Small intestine (tissue), 7 donors: ENCODE measurements at regions not wholly inside any gene's neighbourhood (a gene's known extent, or its start where the extent isn't known, plus 50 kb on each side); places are given as distances from the start of the nearest gene placed in this dataset.

Experiments
- DNase-seq, 2 donors: peaks; one replicate each; pipeline versions ENCODE4 v3.0.0 to v3.0.0-alpha.2; 2013
- FAIRE-seq: peaks from 2 replicates; lab custom pipeline; 2012; peaks lifted over from hg19 to GRCh38; lab: Jason Lieb, UNC
- H3K27ac ChIP-seq, 3 donors: one replicate each; pipeline ENCODE4 v1.5.1; 2013; ENCODE audit warnings: low read length in 2 of 3, mild to moderate bottlenecking in 2 of 3, control low read depth in 1 of 3, inconsistent platforms in 1 of 3, low read depth in 1 of 3, moderate library complexity in 1 of 3
- H3K27me3 ChIP-seq, 3 donors: one replicate each; pipeline ENCODE4 v1.6.1; 2013; ENCODE audit warnings: low read length in 3 of 3, inconsistent platforms in 1 of 3; ENCODE audit not compliant: control insufficient read depth in 3 of 3, insufficient read depth in 3 of 3
- H3K36me3 ChIP-seq, 3 donors: one replicate each; pipeline ENCODE4 v1.6.1; 2013; ENCODE audit warnings: low read length in 3 of 3, inconsistent platforms in 1 of 3, low read depth in 1 of 3, mild to moderate bottlenecking in 1 of 3, moderate library complexity in 1 of 3; ENCODE audit not compliant: control insufficient read depth in 3 of 3, insufficient read depth in 2 of 3
- H3K4me1 ChIP-seq, 3 donors: one replicate each; pipeline ENCODE4 v1.6.1; 2013; ENCODE audit warnings: low read length in 2 of 3, inconsistent platforms in 1 of 3, low read depth in 1 of 3, mild to moderate bottlenecking in 1 of 3, moderate library complexity in 1 of 3; ENCODE audit not compliant: control insufficient read depth in 3 of 3, insufficient read depth in 2 of 3
- H3K4me3 ChIP-seq, 3 donors: one replicate each; pipeline ENCODE4 v1.5.1; 2013; ENCODE audit warnings: low read length in 3 of 3, control low read depth in 1 of 3, inconsistent platforms in 1 of 3, low read depth in 1 of 3, mild to moderate bottlenecking in 1 of 3, moderate library complexity in 1 of 3
- H3K9me3 ChIP-seq, 2 donors: one replicate each; pipeline ENCODE4 v1.6.1; 2013; ENCODE audit warnings: low read depth in 1 of 2, low read length in 1 of 2; ENCODE audit not compliant: control insufficient read depth in 2 of 2, insufficient read depth in 1 of 2
- WGBS, 3 donors: extraction: QIAGEN DNeasy Blood & Tissue Kit; methylation state at CpG; one replicate each; pipeline ENCODE4 v1.1.7; 2013; 5-methylcytosine and 5-hydroxymethylcytosine counted together
- donor health status: healthy with polysubstance abuse.
- donor health status: control.
- donor health status: control.
- donor health status: Bipolar disorder and iron deficiency.
- donor health status: healthy.

- WGBS, 3 donors = 74 to 82% (median 81%) methylated on average over 2 of the region's 2 CpGs
Measured at GRCh38 chr11:116055064-116055463, 550.8 kb upstream of the CADM1 start.

GRCh38 chr11:116053548-116053919 is 549.3 kb upstream of the CADM1 start:
- no peak for FAIRE-seq

More at GRCh38 chr11:116055064-116055463, 550.8 kb upstream of the CADM1 start:
- Histone ChIP-seq H3K9me3 (no peaks in the 10 kb centered on the region), H3K4me3 (no peak overlapping the region), H3K36me3 (no peaks in the 10 kb centered on the region), H3K27me3 (no peaks in the 10 kb centered on the region), H3K4me1 (no peaks in the 10 kb centered on the region), H3K27ac (no peak overlapping the region)
- FAIRE-seq (no peak), DNase-seq (no peak)

GRCh38 chr11:116052603-116053547 is 548.7 kb upstream of the CADM1 start:
- 69 to 71% (median 70%) methylated on average over 15 of the region's 15 CpGs for WGBS, 3 donors
- no peak for FAIRE-seq
- no peak overlapping the region for H3K27ac ChIP-seq
- H3K27me3 ChIP-seq = no peaks in the 10 kb centered on the region
- H3K9me3 ChIP-seq = no peaks in the 10 kb centered on the region
- H3K4me1 ChIP-seq = no peaks in the 10 kb centered on the region
- no peaks in the 10 kb centered on the region for H3K36me3 ChIP-seq
- no peak overlapping the region for H3K4me3 ChIP-seq
- no peak for DNase-seq

More at GRCh38 chr11:116053548-116053919, 549.3 kb upstream of the CADM1 start:
- no peak overlapping the region for H3K4me3 ChIP-seq
- DNase-seq = no peak
- H3K27ac ChIP-seq = no peak overlapping the region
- no peaks in the 10 kb centered on the region for H3K27me3 ChIP-seq
- WGBS, 3 donors = 58 to 61% (median 60%) methylated on average over 6 of the region's 6 CpGs
- H3K4me1 ChIP-seq = no peaks in the 10 kb centered on the region
- H3K36me3 ChIP-seq = no peaks in the 10 kb centered on the region
- no peaks in the 10 kb centered on the region for H3K9me3 ChIP-seq

- Histone ChIP-seq H3K27ac (no peak overlapping the region), H3K27me3 (no peaks in the 10 kb centered on the region)
- 88 to 90% (median 89%) methylated on average over 7 of the region's 7 CpGs for WGBS, 3 donors
Measured at GRCh38 chr11:116051494-116051893, 547.3 kb upstream of the CADM1 start.

GRCh38 chr11:116049383-116049782 is 545.2 kb upstream of the CADM1 start:
- Histone ChIP-seq H3K4me3 (no peak overlapping the region), H3K36me3 (no peaks in the 10 kb centered on the region), H3K27me3 (no peaks in the 10 kb centered on the region), H3K27ac (no peak overlapping the region), H3K4me1 (no peaks in the 10 kb centered on the region), H3K9me3 (no peaks in the 10 kb centered on the region)
- WGBS, 3 donors = 4 to 33% (median 25%) methylated on average over 1 of the region's 1 CpG
- DNase-seq (peak in 1 of 2 donors; percentile 17), FAIRE-seq (no peak)

More at GRCh38 chr11:116051494-116051893, 547.3 kb upstream of the CADM1 start:
- Histone ChIP-seq H3K9me3 (no peaks in the 10 kb centered on the region), H3K36me3 (no peaks in the 10 kb centered on the region), H3K4me3 (no peak overlapping the region), H3K4me1 (no peaks in the 10 kb centered on the region)
- DNase-seq = no peak
- FAIRE-seq = no peak

GRCh38 chr11:116046127-116046526 is 541.9 kb upstream of the CADM1 start:
- Histone ChIP-seq H3K27me3 (no peaks in the 10 kb centered on the region), H3K9me3 (no peaks in the 10 kb centered on the region), H3K4me3 (no peak overlapping the region), H3K36me3 (no peaks in the 10 kb centered on the region), H3K27ac (no peak overlapping the region), H3K4me1 (no peaks in the 10 kb centered on the region)
- no peak for DNase-seq
- 82 to 93% (median 88%) methylated on average over 5 to 6 of the region's 6 CpGs for WGBS, 3 donors
- FAIRE-seq = no peak

GRCh38 chr11:116044941-116045340 is 540.7 kb upstream of the CADM1 start:
- FAIRE-seq (no peak), DNase-seq (no peak)
- no peaks in the 10 kb centered on the region for H3K36me3 ChIP-seq
- 65 to 81% (median 75%) methylated on average over 10 of the region's 10 CpGs for WGBS, 3 donors
- H3K4me1 ChIP-seq = no peaks in the 10 kb centered on the region
- H3K27me3 ChIP-seq = no peaks in the 10 kb centered on the region
- H3K27ac ChIP-seq = no peak overlapping the region
- H3K4me3 ChIP-seq = no peak overlapping the region
- H3K9me3 ChIP-seq = no peaks in the 10 kb centered on the region

GRCh38 chr11:116044520-116044919 is 540.3 kb upstream of the CADM1 start:
- FAIRE-seq = no peak
- H3K4me3 ChIP-seq = no peak overlapping the region
- 54 to 68% (median 68%) methylated on average over 4 of the region's 4 CpGs for WGBS, 3 donors

More at GRCh38 chr11:116044520-116044919, 540.3 kb upstream of the CADM1 start:
- H3K4me1 ChIP-seq = no peaks in the 10 kb centered on the region
- H3K9me3 ChIP-seq = no peaks in the 10 kb centered on the region
- no peaks in the 10 kb centered on the region for H3K36me3 ChIP-seq
- H3K27me3 ChIP-seq = no peaks in the 10 kb centered on the region
- no peak overlapping the region for H3K27ac ChIP-seq
- DNase-seq = no peak
